GM21526 (cell line): ENCODE measurements at regions not wholly inside any gene's neighbourhood (a gene's known extent, or its start where the extent isn't known, plus 50 kb on each side); places are given as distances from the start of the nearest gene placed in this dataset.

Experiments
- ATAC-seq: cut with Tn5 transposase; IDR thresholded peaks from one replicate; pipeline ENCODE4 v1.9.1; 2021; ENCODE audit warnings: moderate library complexity; ENCODE audit not compliant: unreplicated experiment, low FRiP score

DNA sequence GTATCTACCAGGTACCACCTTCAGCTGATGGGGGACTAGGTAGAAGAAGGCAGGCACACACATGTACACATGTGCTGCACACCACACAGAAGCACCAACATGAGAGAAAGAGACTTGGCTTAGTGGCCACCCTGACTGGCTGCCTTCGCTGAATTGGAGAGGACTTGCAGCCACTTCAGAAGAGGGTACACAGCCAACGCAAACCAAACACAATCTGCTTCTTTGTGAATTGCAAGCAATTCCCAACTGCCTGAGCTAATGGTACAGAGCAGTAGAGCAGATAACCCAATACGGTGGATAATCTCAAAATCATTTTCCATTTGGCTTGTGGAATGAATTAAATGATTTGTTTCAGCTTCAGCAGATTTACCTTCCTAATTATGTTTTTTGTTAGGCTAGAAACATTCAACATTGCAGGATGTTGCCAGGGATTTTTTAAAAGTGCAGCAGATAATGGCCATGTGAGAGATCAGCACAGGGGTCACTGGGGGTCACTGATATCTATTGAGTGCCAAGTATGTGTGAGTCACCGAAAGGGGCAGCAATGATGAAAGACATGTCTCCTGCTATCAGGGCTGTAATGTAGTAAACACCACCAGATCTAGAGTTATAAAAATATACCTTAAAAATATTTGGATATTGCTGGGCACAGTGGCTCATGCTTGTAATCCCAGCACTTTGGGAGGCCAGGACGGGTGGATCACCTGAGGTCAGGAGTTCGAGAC, 652.6 kb downstream of the BCL11A start:
- no peak for ATAC-seq

DNA sequence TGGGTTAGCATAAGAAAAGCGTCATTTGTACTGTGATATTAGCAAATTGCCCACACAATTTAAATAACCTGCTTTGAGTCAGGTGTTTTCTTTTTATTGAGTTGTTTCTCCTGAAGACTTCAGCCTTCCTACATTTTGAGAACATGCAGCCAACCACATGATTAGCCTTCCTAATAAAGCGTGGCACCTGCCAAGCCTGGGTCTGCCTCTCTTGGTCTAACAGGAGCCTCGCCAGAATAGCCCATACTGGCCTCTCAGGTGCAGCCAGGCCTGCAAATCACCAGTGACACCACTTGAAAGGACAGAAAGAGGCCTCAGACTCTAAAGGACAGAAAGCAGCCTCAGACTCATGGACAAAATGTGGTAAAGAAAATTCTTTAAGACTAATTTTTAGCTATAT, 653.8 kb downstream of the BCL11A start:
- ATAC-seq: no peak

DNA sequence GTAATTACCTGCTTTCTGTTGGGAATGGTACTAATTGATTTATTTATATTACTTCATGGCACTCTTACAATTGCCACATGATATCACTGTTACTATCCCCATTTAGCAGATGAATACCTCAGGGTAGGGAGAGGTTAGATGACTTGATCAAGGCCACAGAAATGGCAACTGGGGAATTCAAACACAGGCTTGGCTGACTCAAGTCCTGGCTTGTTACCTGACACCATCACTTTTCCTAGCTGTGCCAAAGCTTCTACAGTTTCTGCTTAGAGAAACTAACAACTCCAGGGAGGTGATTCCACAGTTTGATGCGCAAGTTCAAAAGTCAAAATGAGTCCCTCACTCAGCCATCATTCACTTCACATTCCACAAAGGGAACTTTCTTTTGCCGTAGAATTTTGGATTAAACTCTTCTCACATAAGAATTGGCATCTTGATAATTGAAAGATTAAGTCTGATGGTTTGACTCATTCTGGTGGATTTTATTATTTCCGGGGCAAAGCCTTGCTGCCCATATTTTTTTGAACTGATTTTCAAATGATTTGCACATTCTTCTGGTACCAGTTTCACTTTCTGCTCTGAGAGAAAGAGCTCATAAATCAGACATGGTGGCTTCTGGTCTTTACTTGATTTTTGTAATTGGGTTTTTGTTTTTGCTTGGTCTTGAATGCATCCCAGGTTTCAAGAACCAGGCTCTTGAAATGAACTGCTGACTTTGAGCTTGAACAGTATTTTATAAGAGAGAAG, 656.8 kb downstream of the BCL11A start:
- ATAC-seq: no peak

DNA sequence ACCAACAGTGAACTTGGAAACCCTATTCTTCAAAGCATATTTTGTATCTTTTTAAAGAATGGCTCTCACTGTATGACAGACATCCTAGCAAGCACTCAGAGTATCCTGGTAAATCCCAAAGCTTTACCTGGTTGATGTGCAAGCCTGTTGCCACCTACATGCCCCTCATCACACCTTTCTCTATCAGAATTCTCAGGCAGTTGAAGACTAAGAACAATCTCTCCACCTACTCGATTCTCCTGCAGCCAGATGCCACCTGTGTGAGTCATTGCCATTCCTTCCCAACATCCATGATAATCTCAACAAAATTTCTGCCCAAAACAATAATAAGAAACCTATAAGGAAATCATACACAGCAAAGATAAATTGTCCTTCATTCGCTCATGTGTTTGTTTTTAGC, 659.8 kb downstream of the BCL11A start:
- no peak for ATAC-seq

DNA sequence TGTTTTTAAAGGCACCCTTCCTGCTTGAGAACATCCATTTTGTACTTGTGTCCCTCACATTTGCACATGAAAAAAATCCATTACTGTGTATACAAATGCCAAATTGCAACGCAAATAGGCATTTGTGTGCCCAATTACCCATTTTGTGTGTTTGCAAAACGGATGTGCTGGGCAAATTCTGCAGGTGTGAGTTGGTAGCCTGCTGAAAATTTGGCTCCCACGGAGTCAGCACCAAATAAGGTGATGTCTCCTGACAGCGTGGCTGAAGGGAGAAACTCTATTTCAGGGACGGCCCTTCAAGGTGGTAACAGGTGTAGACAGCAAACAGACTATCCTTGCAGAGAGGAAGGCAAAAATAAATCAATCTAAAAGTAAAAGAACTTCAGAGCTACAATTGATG, 661.1 kb downstream of the BCL11A start:
- no peak for ATAC-seq

DNA sequence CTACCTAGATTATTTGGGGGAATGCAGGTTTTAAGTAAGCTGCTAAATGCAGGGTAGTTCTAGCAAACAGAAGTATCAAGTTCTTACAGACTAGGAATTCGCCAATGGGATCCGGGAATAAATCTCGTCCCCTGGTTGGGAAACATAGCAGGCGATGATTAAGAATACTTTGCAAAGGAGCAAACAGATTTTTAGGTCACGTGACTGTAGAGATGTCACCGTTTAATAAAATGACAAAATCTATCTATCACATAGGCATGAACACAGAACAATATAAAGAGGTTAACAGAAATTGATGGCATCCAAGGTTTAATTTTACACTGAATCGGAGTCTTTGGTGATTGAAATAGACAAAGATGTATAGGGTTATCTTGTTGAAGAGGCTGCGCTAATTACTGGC, 664.1 kb downstream of the BCL11A start:
- no peak for ATAC-seq

DNA sequence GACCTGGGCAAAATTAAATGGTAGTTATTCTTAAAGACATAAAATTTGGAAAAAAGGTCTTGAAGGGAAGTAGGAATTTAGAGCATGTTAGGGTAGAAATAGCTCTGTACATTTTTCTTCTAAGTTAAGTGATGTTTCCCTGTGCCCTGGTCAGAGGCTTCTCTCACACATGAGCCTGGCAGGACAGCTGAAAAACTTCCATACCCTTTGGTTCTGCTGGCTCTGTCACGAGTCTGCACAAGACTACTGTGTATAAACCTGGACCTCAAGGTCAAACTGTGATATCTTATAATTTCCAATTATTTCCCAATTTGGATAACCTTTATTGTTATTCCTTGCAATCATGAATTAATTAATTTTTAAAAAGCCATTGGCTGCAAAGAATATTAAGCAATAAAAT, 664.7 kb downstream of the BCL11A start:
- ATAC-seq: no peak

DNA sequence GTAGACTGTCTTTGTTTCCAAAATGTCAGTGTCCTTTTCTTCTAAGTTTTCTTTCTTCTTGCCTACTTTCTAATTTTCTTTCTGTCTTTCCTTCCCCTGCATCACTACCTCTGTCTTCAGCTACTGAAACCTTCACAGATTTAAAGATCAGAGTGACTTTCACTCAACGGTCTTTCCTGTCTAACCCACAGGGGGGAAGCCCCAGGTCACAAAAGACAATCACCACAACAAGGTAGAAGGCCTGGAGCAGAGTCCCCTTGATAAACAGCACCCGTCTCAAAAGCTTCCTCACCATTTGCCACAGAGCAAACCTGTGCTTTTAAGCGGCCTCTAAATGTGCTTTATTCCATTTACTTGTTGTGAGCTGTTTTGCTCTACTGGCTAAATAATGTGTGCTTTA, 665.4 kb downstream of the BCL11A start:
- peak; percentile 98 for ATAC-seq

DNA sequence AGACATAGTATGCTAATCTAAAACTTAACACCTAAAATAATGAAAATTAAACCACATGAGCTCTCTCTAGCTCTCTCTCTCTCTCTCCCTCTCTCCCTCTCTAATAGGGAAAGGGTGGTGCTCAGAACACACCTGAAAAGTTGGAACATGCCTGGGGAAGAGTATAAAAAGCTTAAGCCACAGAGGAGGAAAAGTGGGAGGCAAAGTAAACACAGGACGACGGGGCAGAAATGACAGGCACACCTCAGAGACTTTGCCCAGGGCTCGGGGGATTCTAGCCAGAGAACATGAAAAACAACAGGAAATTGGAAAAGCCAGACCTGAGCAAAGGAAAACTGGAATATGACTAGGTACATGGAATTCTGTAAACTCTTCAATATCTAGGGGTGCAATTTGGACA, 666.1 kb downstream of the BCL11A start:
- ATAC-seq: no peak

DNA sequence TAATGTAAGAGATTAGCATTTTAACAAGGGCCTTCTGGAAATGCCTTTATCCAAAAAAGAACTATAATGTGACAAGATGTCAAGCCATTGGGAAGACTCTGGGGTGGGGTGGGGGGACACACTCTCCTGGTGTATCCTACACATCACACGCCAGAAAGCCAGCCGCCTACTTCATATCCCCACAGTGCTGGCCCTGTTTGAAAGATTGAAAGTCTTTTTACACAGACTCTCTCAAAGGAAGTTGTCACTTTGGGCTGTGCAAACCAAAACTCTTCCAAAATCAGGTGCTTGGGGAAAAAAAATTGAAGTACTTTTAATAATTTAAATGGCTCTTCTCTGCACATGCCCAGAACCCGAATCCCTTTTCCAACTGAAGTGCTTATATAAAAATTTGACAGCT, 666.7 kb downstream of the BCL11A start:
- ATAC-seq: no peak

DNA sequence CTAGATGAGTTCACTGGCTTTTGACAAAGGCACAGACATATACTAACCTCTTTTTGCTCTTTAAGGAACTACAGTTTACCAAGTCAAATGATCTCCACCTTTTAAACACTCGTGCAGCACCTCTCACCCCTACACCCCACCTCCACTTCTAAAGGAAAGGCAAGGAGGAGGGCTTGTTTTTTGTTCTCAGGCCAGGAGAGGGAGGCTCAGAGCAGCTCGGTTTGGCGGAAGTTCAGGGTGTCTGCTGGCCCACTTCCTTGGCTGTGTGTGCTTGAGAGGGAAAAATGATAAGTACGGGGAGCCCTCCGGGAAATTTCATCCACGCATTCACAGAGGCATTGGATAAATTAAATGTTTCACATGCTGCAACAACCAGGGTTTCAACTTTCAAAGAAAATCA, 667.9 kb downstream of the BCL11A start:
- no peak for ATAC-seq

DNA sequence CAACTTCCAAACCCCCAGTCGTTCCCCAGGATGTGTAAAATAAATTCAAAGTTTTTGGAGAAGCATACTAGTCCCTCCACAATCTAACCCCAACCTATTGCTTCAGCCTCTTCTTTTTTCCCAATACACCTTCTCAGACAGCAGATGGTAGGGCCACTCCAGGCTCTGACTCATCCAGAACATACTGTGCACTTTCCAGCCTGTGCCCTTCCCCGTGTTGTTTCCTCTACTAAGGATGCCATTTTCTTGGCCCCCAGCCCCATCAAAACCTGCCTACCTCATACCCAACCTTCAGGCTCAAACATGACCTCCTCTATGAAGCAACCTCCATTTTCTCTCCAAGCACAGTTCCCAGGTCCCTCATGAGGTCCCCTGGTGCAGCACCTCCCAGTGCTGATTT, 669.3 kb downstream of the BCL11A start:
- ATAC-seq: no peak

DNA sequence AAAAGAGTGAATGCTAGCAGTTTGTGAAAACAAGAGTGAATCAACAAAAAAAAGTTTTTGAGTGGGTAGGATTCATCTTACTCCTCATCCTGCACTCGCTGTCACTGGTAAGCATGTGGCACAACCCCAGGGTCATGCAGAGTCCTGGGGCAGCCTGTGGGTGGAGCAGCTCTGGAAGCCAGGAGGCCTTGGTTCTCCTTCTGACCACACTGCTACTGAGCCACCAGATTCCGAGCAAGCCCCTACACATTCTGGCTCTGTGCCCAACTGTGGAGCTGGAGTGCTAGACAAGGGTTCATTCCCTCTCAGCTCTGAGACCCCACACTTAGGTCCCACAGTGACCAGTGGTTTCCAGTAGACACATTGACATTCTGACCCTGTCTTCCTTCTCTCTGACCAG, 670.6 kb downstream of the BCL11A start:
- ATAC-seq: no peak

DNA sequence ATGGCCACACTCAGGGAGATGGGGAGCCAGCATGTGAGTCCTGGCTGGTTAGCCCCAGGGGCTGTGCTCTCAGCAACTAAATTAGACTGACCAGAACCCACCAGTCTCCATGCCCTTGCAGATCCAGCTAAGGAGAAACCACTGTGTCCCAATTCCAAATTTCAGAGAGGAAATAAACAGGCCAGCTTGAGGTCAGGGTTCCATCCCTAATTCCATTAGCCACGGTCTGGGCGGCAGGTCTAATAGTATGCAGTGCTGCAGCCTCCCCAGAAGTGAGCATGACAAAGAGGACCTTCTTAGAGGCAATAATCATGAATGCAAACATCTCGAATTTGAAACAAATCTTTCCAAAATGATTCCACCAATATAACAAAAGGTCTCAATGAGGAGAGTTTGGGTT, 671.2 kb downstream of the BCL11A start:
- ATAC-seq: no peak

DNA sequence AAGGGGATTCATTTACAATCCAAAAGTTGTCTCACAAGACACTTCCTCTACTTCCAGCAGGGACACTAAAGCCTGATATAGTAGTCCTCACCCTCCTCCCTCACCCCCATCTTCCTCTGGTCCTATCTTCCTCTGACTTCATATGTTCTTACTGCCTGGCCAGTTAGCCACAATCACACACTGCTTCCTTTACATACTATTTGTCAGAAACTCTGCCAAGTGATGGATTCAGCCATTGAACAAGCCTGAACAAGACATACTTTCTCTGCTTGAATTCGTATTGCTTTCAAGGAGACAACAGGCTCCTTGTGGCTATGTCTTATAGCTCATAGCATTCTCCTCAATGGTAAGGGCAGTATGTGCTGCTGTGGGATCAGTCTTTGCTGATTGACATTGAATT, 672.2 kb downstream of the BCL11A start:
- ATAC-seq: no peak

DNA sequence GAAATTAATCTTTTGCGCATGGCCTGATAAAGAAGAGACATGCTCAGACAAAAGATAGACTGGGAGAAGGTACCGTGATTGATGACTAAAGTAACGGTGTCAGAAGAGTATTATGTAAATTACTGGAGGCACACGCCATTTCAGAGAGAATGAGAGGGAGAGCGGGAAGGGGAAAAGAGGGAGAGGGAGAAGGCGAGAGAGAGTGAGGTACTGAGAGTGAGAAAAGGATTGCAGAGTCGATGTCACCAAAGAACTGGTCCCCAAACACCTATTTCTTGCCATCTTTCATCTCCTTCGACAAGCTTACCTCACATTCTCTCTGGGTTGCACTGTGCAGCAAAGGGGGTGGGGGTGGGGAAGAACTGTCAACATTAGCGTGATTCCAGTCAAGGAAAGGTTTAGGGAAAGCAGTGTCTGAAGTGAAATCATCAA, 673.7 kb downstream of the BCL11A start:
- ATAC-seq: no peak

DNA sequence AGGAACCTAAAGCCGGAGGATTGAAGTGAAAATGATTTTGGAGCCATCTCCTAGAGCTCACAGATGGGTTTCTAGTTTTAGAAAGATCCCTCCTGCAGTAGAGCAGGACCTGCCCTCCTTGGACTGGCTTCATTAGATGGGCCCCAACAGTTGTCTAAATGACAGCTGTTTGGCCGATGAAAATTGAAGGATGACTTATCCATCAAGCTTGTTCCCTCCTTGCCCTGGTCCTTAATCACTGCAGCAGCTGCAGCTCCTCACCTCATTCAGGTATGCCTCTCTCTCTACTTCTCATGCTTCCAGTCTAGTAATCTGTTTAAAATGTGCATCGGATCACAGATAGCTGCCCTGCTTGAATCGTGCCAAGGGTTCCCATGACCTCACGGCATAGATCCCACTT, 677.6 kb downstream of the BCL11A start:
- ATAC-seq: no peak

DNA sequence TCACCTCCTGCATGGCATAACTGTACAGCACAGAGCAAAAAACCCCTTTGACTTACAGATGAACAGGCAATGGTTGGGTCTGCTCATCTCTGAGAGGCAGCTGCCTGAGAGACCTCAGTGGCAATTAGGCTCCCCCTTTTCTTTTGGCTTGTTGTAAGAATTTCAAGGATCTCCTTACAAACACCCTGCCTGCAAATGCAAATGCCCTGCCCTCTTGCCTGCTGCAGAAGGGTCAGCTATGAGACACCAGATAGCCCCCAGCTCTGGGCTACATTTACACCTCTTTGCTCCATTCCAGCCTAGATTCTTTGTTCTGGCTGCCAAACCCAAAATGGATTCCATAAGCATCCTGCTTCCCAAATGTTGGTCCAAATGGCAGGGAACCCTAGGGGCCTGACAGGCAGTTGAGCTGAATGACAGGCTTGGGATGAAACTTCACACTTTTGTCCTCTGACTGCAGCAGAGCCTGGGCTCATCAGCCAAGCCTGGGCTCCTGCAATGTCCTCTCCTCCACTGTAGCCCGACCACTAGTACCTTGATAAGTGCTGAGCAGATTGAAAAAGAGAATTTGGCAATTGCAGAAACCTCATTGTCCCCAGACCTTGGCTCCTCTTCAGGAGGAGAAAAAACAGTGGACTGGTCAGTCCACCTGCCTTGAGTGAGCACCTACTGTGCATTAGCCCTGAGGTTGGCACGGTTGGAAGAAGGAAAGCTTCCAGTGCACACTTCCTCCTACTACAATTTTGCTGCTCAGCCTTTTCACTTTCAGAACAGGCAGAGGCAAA, 678.3 kb downstream of the BCL11A start:
- ATAC-seq: no peak

DNA sequence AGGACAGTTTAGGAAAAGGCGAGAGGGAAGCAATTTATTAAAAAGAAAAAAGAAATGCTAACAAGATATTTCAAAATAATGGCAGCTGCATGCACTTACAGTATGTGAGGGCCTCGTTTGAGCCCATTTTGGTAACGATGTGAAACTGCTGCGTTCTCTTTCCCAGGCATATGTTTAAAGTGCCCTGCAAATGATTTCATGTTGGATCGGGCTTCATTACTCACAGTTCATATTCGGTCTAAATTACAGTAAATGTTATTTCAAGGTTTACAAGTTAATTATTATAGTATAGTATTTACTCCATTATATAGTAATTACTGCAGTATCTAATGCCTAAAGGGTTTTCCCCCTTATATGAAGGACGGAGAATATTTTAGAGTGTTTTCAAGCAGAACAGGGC, 679.1 kb downstream of the BCL11A start:
- ATAC-seq: no peak

DNA sequence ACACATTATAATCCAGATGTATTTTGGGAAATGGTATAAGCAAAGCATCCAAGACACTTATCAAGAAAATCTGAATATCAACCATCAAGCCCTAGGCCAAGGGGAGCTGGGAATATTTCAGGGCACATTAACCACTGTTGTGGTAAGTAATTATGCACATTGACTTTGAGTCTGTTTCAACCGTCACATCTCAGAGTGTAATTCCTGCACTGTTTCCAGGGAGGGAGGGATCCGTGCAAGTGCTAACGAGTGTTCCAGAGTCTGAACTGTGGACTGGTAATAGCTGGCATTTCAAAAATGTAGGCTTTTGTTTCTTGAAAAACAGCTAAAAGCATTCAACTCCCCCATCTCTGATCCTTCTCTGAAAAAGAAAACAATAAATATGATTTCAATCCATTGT, 681.6 kb downstream of the BCL11A start:
- no peak for ATAC-seq

DNA sequence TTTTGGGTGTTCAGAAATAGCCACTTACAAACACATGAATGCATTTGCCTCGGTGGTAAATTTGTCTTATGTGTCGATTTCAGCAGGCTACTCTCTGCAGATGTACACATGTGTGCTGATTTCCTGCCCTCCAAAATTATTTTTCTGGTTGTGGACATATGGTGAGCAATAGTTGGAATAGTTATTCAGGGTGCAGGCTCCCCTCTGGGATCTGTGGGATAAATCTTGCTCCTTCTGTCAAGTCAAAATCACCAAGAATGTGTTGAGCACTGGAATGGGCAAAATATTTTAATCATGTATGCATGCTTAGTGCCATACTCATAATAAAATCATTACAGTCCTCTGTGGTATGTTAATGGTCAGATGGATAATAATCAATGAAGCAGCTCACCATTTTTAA, 684.5 kb downstream of the BCL11A start:
- ATAC-seq: no peak

DNA sequence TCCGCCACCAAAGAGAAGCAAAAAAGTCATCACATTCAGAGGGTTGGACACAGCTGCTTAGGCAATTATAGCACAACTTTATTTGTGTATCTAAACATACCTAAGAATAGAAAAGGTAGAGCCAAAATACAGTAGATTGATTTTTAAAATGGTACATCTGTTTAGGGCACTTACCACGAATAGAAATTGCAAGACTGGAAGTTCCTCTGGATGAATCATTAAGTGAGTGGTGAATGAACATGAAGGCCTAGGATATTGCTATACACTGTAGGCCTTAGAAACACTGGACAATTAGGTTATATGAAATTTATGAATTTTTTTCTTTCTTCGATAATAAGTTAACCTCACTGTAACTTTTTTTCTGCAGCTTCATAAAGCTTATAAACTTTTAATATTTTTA, 687.0 kb downstream of the BCL11A start:
- ATAC-seq: no peak
